Dermis microvascular lymphatic vessel endothelial cell (primary cell): ENCODE measurements at regions not wholly inside any gene's neighbourhood (a gene's known extent, or its start where the extent isn't known, plus 50 kb on each side); places are given as distances from the start of the nearest gene placed in this dataset.
"Not testable (repeated sequence)": the region's sequence is repeated elsewhere in the genome, so short reads cannot be mapped to it uniquely, and the experiment has no call there.

Experiments
- DNase-seq, 2 donors: peaks; one replicate each; pipeline versions ENCODE4 v3.0.0 to v3.0.0-alpha.2; 2010; ENCODE audit warnings: low read depth in 2 of 2

GRCh38 chr11:72525466-72525865 lies 91.1 kb upstream of the CLPB start:
- DNase-seq, result no peak

GRCh38 chr11:72524711-72525110 lies 90.4 kb upstream of the CLPB start:
- no peak for DNase-seq

- no peak for DNase-seq
Observed at GRCh38 chr11:72523991-72524390, 89.7 kb upstream of the CLPB start.

- DNase-seq, result no peak
Observed at GRCh38 chr11:72522186-72522585, 87.9 kb upstream of the CLPB start.

- no peak for DNase-seq
Observed at GRCh38 chr11:72521664-72522063, 87.3 kb upstream of the CLPB start.

- no peak for DNase-seq
Observed at GRCh38 chr11:72520815-72521214, 86.5 kb upstream of the CLPB start.

GRCh38 chr11:72519882-72520281 lies 85.6 kb upstream of the CLPB start:
- DNase-seq, result not testable (repeated sequence)

- no peak for DNase-seq
Observed at GRCh38 chr11:72519220-72519881, 85.0 kb upstream of the CLPB start.

- DNase-seq, result no peak
Observed at GRCh38 chr11:72514331-72514730, 80.0 kb upstream of the CLPB start.

GRCh38 chr11:72513411-72513810 lies 79.1 kb upstream of the CLPB start:
- DNase-seq, result no peak

GRCh38 chr11:72512956-72513355 lies 78.6 kb upstream of the CLPB start:
- DNase-seq, result no peak

GRCh38 chr11:72511393-72512047 lies 77.2 kb upstream of the CLPB start:
- no peak for DNase-seq

- no peak for DNase-seq
Observed at GRCh38 chr11:72507050-72507449, 72.7 kb upstream of the CLPB start.

GRCh38 chr11:72497731-72498130 lies 63.4 kb upstream of the CLPB start:
- no peak for DNase-seq

GRCh38 chr11:72494109-72494429 lies 59.7 kb upstream of the CLPB start:
- DNase-seq, result no peak

GRCh38 chr11:72493426-72494108 lies 59.2 kb upstream of the CLPB start:
- no peak for DNase-seq

GRCh38 chr11:72491001-72491400 lies 56.7 kb upstream of the CLPB start:
- DNase-seq, result peak; percentile 66 to 73
